PC-3 (cell line): ENCODE measurements at regions not wholly inside any gene's neighbourhood (a gene's known extent, or its start where the extent isn't known, plus 50 kb on each side); places are given as distances from the start of the nearest gene placed in this dataset.

Experiments used
- ATAC-seq: fragments of 200-7000 bp; cut with Tn5 transposase; 2 replicates; pipeline ENCODE4 v1.9.1; 2020; ENCODE audit warnings: mild to moderate bottlenecking, moderate library complexity
- BruUV-seq: library from RNA; stranded (reverse); fragments of 400-500 nt; replicated peaks from 2 replicates; lab custom pipeline; 2021; lab: Mats Ljungman, UMichigan
- CTCF ChIA-PET: fragments of 300-600 bp; sonication (Branson Sonifier 250); formaldehyde crosslinking; loops from one replicate; lab custom pipeline; 2022; ENCODE audit warnings: antibody characterized with exemption; lab: Charles Lee
- POLR2A ChIA-PET: fragments of 300-600 bp; sonication (Branson Sonifier 250); formaldehyde crosslinking; loops from one replicate; lab custom pipeline; 2022; ENCODE audit warnings: antibody characterized with exemption; ENCODE audit not compliant: unreplicated experiment; lab: Charles Lee
- DNase-seq: peaks from one replicate; pipeline ENCODE4 v3.0.0-alpha.2; 2015
- H2AFZ ChIP-seq: fragments of 300-600 bp; sonication (generic); 2 replicates; pipeline ENCODE4 v1.6.0; 2016; ENCODE audit warnings: antibody characterized with exemption, low read length
- H3F3A ChIP-seq: fragments of 300-600 bp; sonication (generic); one replicate; pipeline ENCODE4 v1.6.0; 2017; ENCODE audit warnings: antibody characterized with exemption, low read length, control low read depth, mild to moderate bottlenecking; ENCODE audit not compliant: unreplicated experiment
- H3K27ac ChIP-seq: fragments of 300-600 bp; sonication (generic); 2 replicates; pipeline ENCODE4 v1.5.1; 2016; ENCODE audit warnings: mild to moderate bottlenecking, low read length
- H3K27me3 ChIP-seq: fragments of 300-600 bp; sonication (generic); 2 replicates; pipeline ENCODE4 v1.6.1; 2016; ENCODE audit warnings: low read length, mixed read lengths
- H3K36me3 ChIP-seq: fragments of 300-600 bp; sonication (generic); 2 replicates; pipeline ENCODE4 v1.6.1; 2016; ENCODE audit warnings: low read depth, mixed run types, low read length, mixed read lengths
- H3K4me1 ChIP-seq: fragments of 300-600 bp; sonication (generic); 2 replicates; pipeline ENCODE4 v1.5.1; 2016; ENCODE audit warnings: low read length; ENCODE audit not compliant: insufficient read depth
- H3K4me2 ChIP-seq: fragments of 300-600 bp; sonication (generic); 2 replicates; pipeline ENCODE4 v1.6.0; 2016; ENCODE audit warnings: low read length
- H3K4me3 ChIP-seq: fragments of 300-600 bp; sonication (generic); 2 replicates; pipeline ENCODE4 v1.5.1; 2016; ENCODE audit warnings: mild to moderate bottlenecking, low read length, mixed read lengths
- H3K79me2 ChIP-seq: fragments of 300-600 bp; sonication (generic); 2 replicates; pipeline ENCODE4 v1.6.1; 2017; ENCODE audit warnings: low read length, mixed read lengths
- H3K9ac ChIP-seq: fragments of 300-600 bp; sonication (generic); 2 replicates; pipeline ENCODE4 v1.6.0; 2016; ENCODE audit warnings: mild to moderate bottlenecking, low read length
- H3K9me2 ChIP-seq: fragments of 300-600 bp; sonication (generic); replicated peaks from 2 replicates; pipeline ENCODE4 v1.6.1; 2016; ENCODE audit warnings: mixed run types, low read length, mixed read lengths
- H3K9me3 ChIP-seq: fragments of 300-600 bp; sonication (generic); 2 replicates; pipeline ENCODE4 v1.6.1; 2016; ENCODE audit warnings: low read length, mixed read lengths
- H4K20me1 ChIP-seq: fragments of 300-600 bp; sonication (generic); 2 replicates; pipeline ENCODE4 v1.6.1; 2016; ENCODE audit warnings: low read length, mixed read lengths
- CTCF ChIP-seq: fragments of 300-600 bp; sonication (generic); conservative IDR thresholded peaks from 2 replicates; pipeline ENCODE4 v1.5.1; 2017; ENCODE audit warnings: antibody characterized with exemption, low read depth, mild to moderate bottlenecking, low read length
- EZH2 ChIP-seq: fragments of 300-600 bp; sonication (generic); IDR thresholded peaks from one replicate; pipeline ENCODE4 v1.6.1; 2017; ENCODE audit warnings: antibody characterized with exemption, mild to moderate bottlenecking, low read length; ENCODE audit not compliant: unreplicated experiment
- EZH2phosphoT487 ChIP-seq: fragments of 300-600 bp; sonication (generic); IDR thresholded peaks from 2 replicates; pipeline ENCODE4 v1.6.1; 2018; ENCODE audit warnings: mild to moderate bottlenecking, antibody characterized with exemption, low read length, borderline replicate concordance
- intact Hi-C: fragments of 100-400 bp; cut with micrococcal nuclease; formaldehyde crosslinking; loops from 2 replicates; pipeline ENCODE4 v1.9.0; 2023

DNA sequence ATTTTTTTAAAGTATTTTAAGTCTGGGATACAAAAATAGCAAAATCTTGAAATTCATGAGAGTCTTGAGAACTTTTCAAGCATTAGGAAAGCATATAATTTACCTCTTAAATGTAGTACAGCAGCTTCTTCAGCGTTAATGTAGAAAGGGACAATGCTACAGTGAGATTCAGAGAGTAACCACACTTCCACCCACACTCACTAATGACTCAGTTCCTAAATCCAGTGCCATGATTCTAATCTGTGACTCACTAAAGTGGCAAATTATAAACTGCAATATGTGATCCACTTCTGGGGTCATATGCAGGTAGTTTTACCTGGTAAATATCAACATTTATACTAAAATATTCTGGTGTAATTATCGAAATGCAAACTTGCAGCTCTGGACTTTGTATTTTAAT, 434.5 kb upstream of the TUSC1 start:
- CTCF ChIA-PET, result no interaction called here
- Histone ChIP-seq H3K9me3 (no peaks in the 10 kb centered on the region), H3K9ac (no peak overlapping the region), H3K36me3 (no peaks in the 10 kb centered on the region), H3K4me1 (peaks cover 6% of the 10 kb centered on the region), H3K79me2 (no peaks in the 10 kb centered on the region), H3K27me3 (no peaks in the 10 kb centered on the region), H3K9me2 (no peaks in the 10 kb centered on the region), H3K4me3 (no peak overlapping the region), H3K27ac (no peak overlapping the region), H2AFZ (no peak overlapping the region), H3F3A (no peaks in the 10 kb centered on the region), H3K4me2 (no peak overlapping the region), H4K20me1 (no peaks in the 10 kb centered on the region)
- ATAC-seq (no peak), DNase-seq (peak; percentile 53)
- intact Hi-C loops, result no loop called here
- POLR2A ChIA-PET, result no interaction called here
- no peak for TF ChIP-seq CTCF
- no peak for TF ChIP-seq EZH2phosphoT487
- no peak for TF ChIP-seq EZH2
- no TSS peak for BruUV-seq

DNA sequence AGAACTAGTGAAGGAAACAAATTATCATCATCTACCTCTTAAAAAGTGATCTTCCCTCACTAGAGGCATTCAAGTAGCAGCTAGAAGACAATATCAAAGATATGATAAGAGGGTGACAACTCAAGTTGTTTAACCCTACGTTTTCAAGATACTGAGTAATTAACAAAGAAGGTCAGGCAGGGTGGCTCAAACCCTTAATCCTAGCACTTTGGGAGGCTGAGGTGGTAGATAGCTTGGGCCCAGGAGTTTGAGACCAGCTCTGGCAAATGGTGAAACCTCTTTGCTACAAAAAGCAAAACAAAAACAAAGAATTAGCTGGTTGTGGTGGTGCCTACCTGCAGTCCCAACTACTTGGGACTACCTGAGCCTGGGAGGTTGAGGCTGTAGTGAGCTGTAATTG, 408.2 kb upstream of the TUSC1 start:
- no peak for TF ChIP-seq EZH2phosphoT487
- TF ChIP-seq EZH2, result no peak
- no peak for TF ChIP-seq CTCF
- intact Hi-C loops, result loop anchor here (10.0 kb wide), 1 partner anchor 88 kb away; no protein-coding TSS in a partner anchor

GRCh38 chr9:26081847-26082246, 403.6 kb upstream of the TUSC1 start:
- no peaks in the 10 kb centered on the region for H3K27me3 ChIP-seq
- intact Hi-C loops, result loop anchor here (10.0 kb wide), 1 partner anchor 93 kb away; no protein-coding TSS in a partner anchor
- ATAC-seq (no peak), DNase-seq (no peak)
- no TSS peak for BruUV-seq
- no peak overlapping the region for H3K27ac ChIP-seq
- H3K9me2 ChIP-seq, result no peaks in the 10 kb centered on the region
- H4K20me1 ChIP-seq, result no peaks in the 10 kb centered on the region
- no peak overlapping the region for H2AFZ ChIP-seq
- H3F3A ChIP-seq, result no peaks in the 10 kb centered on the region
- H3K4me1 ChIP-seq, result peaks cover 7% of the 10 kb centered on the region
- H3K9ac ChIP-seq, result no peak overlapping the region
- TF ChIP-seq EZH2phosphoT487, result no peak
- no peak for TF ChIP-seq EZH2
- TF ChIP-seq CTCF, result no peak
- ChIA-PET POLR2A (no interaction called here), CTCF (no interaction called here)
- no peaks in the 10 kb centered on the region for H3K79me2 ChIP-seq
- H3K4me2 ChIP-seq, result no peak overlapping the region
- no peaks in the 10 kb centered on the region for H3K9me3 ChIP-seq
- no peak overlapping the region for H3K4me3 ChIP-seq
- H3K36me3 ChIP-seq, result no peaks in the 10 kb centered on the region

More for the DNA sequence above, 408.2 kb upstream of the TUSC1 start:
- no peak overlapping the region for H3K4me3 ChIP-seq
- H3K9ac ChIP-seq, result no peak overlapping the region
- H3K27me3 ChIP-seq, result no peaks in the 10 kb centered on the region
- ATAC-seq, result no peak
- H3K9me2 ChIP-seq, result no peaks in the 10 kb centered on the region
- H3K36me3 ChIP-seq, result no peaks in the 10 kb centered on the region
- ChIA-PET CTCF (no interaction called here), POLR2A (no interaction called here)
- H3K4me1 ChIP-seq, result peaks cover 13% of the 10 kb centered on the region
- H3K4me2 ChIP-seq, result no peak overlapping the region
- no peaks in the 10 kb centered on the region for H3K79me2 ChIP-seq
- BruUV-seq, result no TSS peak
- no peaks in the 10 kb centered on the region for H4K20me1 ChIP-seq
- H3F3A ChIP-seq, result no peaks in the 10 kb centered on the region
- no peak overlapping the region for H3K27ac ChIP-seq
- no peak for DNase-seq
- no peak overlapping the region for H2AFZ ChIP-seq
- no peaks in the 10 kb centered on the region for H3K9me3 ChIP-seq
